PC-9 (cell line): ENCODE measurements at regions not wholly inside any gene's neighbourhood (a gene's known extent, or its start where the extent isn't known, plus 50 kb on each side); places are given as distances from the start of the nearest gene placed in this dataset.
"Not testable (repeated sequence)": the region's sequence is repeated elsewhere in the genome, so short reads cannot be mapped to it uniquely, and the experiment has no call there.

Experiments
- BruUV-seq: library from RNA; stranded (reverse); fragments of 400-500 nt; replicated peaks from 2 replicates; lab custom pipeline; 2021; lab: Mats Ljungman, UMichigan
- CTCF ChIA-PET: fragments of 300-600 bp; sonication (Branson Sonifier 250); formaldehyde crosslinking; loops from one replicate; lab custom pipeline; 2022; ENCODE audit warnings: antibody characterized with exemption; lab: Charles Lee
- POLR2A ChIA-PET: fragments of 300-600 bp; sonication (Branson Sonifier 250); formaldehyde crosslinking; loops from one replicate; lab custom pipeline; 2022; ENCODE audit warnings: antibody characterized with exemption; ENCODE audit not compliant: unreplicated experiment; lab: Charles Lee
- DNase-seq, 2 experiments: peaks; one replicate each; pipeline versions ENCODE4 v3.0.0 to v3.0.0-alpha.2; 2015 to 2022; ENCODE audit warnings: mixed read lengths in 1 of 2
- H2AFZ ChIP-seq: fragments of 200-600 bp; sonication (generic); 2 replicates; pipeline ENCODE4 v1.8.1; 2017; ENCODE audit warnings: antibody characterized with exemption
- H3F3A ChIP-seq: fragments of 200-600 bp; sonication (generic); 2 replicates; pipeline ENCODE4 v1.8.1; 2017; ENCODE audit warnings: antibody characterized with exemption, mild to moderate bottlenecking, low read depth; ENCODE audit not compliant: insufficient read depth
- H3K27ac ChIP-seq: fragments of 200-600 bp; sonication (generic); 2 replicates; pipeline ENCODE4 v1.6.1; 2016; ENCODE audit warnings: mixed run types
- H3K27me3 ChIP-seq: fragments of 200-600 bp; sonication (generic); 2 replicates; pipeline ENCODE4 v1.6.1; 2016; ENCODE audit warnings: low read depth, mixed run types; ENCODE audit not compliant: insufficient read depth
- H3K36me3 ChIP-seq: fragments of 200-600 bp; sonication (generic); 2 replicates; pipeline ENCODE4 v1.6.1; 2016; ENCODE audit warnings: low read depth, mixed run types
- H3K4me1 ChIP-seq: fragments of 200-600 bp; sonication (generic); replicated peaks from 2 replicates; pipeline ENCODE4 v1.6.1; 2016; ENCODE audit warnings: mixed run types; ENCODE audit not compliant: insufficient read depth
- H3K4me2 ChIP-seq: fragments of 200-600 bp; sonication (generic); 2 replicates; pipeline ENCODE4 v1.6.1; 2017; ENCODE audit warnings: mixed run types
- H3K4me3 ChIP-seq: fragments of 200-600 bp; sonication (generic); 2 replicates; pipeline ENCODE4 v1.6.1; 2016; ENCODE audit warnings: mixed run types
- H3K79me2 ChIP-seq: fragments of 200-600 bp; sonication (generic); 2 replicates; pipeline ENCODE4 v1.6.1; 2017; ENCODE audit warnings: low read depth, mixed run types
- H3K9me2 ChIP-seq: fragments of 200-600 bp; sonication (generic); 2 replicates; pipeline ENCODE4 v1.8.1; 2017; ENCODE audit warnings: mild to moderate bottlenecking; ENCODE audit not compliant: insufficient read depth
- H3K9me3 ChIP-seq: fragments of 200-600 bp; sonication (generic); 2 replicates; pipeline ENCODE4 v1.8.1; 2016; ENCODE audit warnings: low read depth; ENCODE audit not compliant: insufficient read depth
- H4K20me1 ChIP-seq: fragments of 200-600 bp; sonication (generic); 2 replicates; pipeline ENCODE4 v1.8.1; 2017; ENCODE audit not compliant: insufficient read depth
- CTCF ChIP-seq: fragments of 200-600 bp; sonication (generic); conservative IDR thresholded peaks from 2 replicates; pipeline ENCODE4 v1.6.1; 2017; ENCODE audit warnings: mixed run types, antibody characterized with exemption, mild to moderate bottlenecking, moderate library complexity
- EZH2 ChIP-seq: fragments of 200-600 bp; sonication (generic); IDR thresholded peaks from 2 replicates; pipeline ENCODE4 v1.8.0; 2017; ENCODE audit warnings: antibody characterized with exemption, low read depth
- intact Hi-C: fragments of 100-400 bp; cut with micrococcal nuclease; formaldehyde crosslinking; loops from one replicate; pipeline ENCODE4 v1.10.0; 2022; ENCODE audit not compliant: unreplicated experiment

GRCh38 chrX:144612076-144612475 lies 635.2 kb upstream of the SPANXN1 start:
- POLR2A ChIA-PET = no interaction called here
- TF ChIP-seq EZH2 (no peak), CTCF (no peak)
- intact Hi-C loops = no loop called here

GRCh38 chrX:144616317-144616716 lies 631.0 kb upstream of the SPANXN1 start:
- no peaks in the 10 kb centered on the region for H3K4me1 ChIP-seq
- POLR2A ChIA-PET = no interaction called here
- no peak overlapping the region for H3K27ac ChIP-seq
- intact Hi-C loops = no loop called here
- H3K79me2 ChIP-seq = no peaks in the 10 kb centered on the region
- no peak overlapping the region for H3K4me3 ChIP-seq
- no peaks in the 10 kb centered on the region for H3K9me2 ChIP-seq
- H3K4me2 ChIP-seq = no peak overlapping the region
- H2AFZ ChIP-seq = no peak overlapping the region
- CTCF ChIA-PET = no interaction called here
- H3K36me3 ChIP-seq = no peaks in the 10 kb centered on the region
- H4K20me1 ChIP-seq = no peaks in the 10 kb centered on the region; the same call in 1 of the 2 replicates
- no TSS peak for BruUV-seq
- H3K27me3 ChIP-seq = no peaks in the 10 kb centered on the region
- no peak for TF ChIP-seq CTCF
- no peak for TF ChIP-seq EZH2
- H3K9me3 ChIP-seq = no peaks in the 10 kb centered on the region
- DNase-seq = no peak
- no peaks in the 10 kb centered on the region for H3F3A ChIP-seq

More at GRCh38 chrX:144612076-144612475, 635.2 kb upstream of the SPANXN1 start:
- no peaks in the 10 kb centered on the region for H3K36me3 ChIP-seq
- H2AFZ ChIP-seq = no peak overlapping the region
- no peaks in the 10 kb centered on the region for H4K20me1 ChIP-seq
- no peaks in the 10 kb centered on the region for H3K9me2 ChIP-seq
- H3K79me2 ChIP-seq = no peaks in the 10 kb centered on the region
- no TSS peak for BruUV-seq
- CTCF ChIA-PET = no interaction called here
- no peaks in the 10 kb centered on the region for H3K4me1 ChIP-seq
- no peaks in the 10 kb centered on the region for H3K27me3 ChIP-seq
- no peak for DNase-seq
- no peaks in the 10 kb centered on the region for H3F3A ChIP-seq
- H3K27ac ChIP-seq = no peak overlapping the region
- H3K4me2 ChIP-seq = no peak overlapping the region
- H3K9me3 ChIP-seq = no peaks in the 10 kb centered on the region
- no peak overlapping the region for H3K4me3 ChIP-seq

GRCh38 chrX:144627947-144628346 lies 619.4 kb upstream of the SPANXN1 start:
- H3K36me3 ChIP-seq = no peaks in the 10 kb centered on the region
- ChIA-PET CTCF (no interaction called here), POLR2A (interaction anchor here (0.7 kb wide), 1 partner anchor 239 kb away, joined by 6 read pairs; no protein-coding TSS in a partner anchor)
- DNase-seq = peak in 1 of 2 experiments; percentile 56
- no peak overlapping the region for H3K4me3 ChIP-seq
- H3K27ac ChIP-seq = no peak overlapping the region
- no peak for TF ChIP-seq EZH2
- TF ChIP-seq CTCF = no peak
- H3K4me2 ChIP-seq = no peak overlapping the region
- H3K79me2 ChIP-seq = no peaks in the 10 kb centered on the region
- H3F3A ChIP-seq = no peaks in the 10 kb centered on the region
- no peaks in the 10 kb centered on the region for H4K20me1 ChIP-seq
- no peak overlapping the region for H2AFZ ChIP-seq
- BruUV-seq = no TSS peak
- H3K9me3 ChIP-seq = no peaks in the 10 kb centered on the region
- H3K9me2 ChIP-seq = no peaks in the 10 kb centered on the region
- no peaks in the 10 kb centered on the region for H3K27me3 ChIP-seq
- H3K4me1 ChIP-seq = no peaks in the 10 kb centered on the region
- intact Hi-C loops = loop anchor here (1.0 kb wide), 1 partner anchor 102 kb away; no protein-coding TSS in a partner anchor

GRCh38 chrX:144634451-144634850 lies 612.9 kb upstream of the SPANXN1 start:
- H3K27ac ChIP-seq, H3K4me2 ChIP-seq, H3K36me3 ChIP-seq, BruUV-seq, CTCF ChIA-PET, H4K20me1 ChIP-seq, DNase-seq, intact Hi-C loops, H3K9me2 ChIP-seq, POLR2A ChIA-PET, H3F3A ChIP-seq, H3K79me2 ChIP-seq, H3K9me3 ChIP-seq, H3K27me3 ChIP-seq, H3K4me1 ChIP-seq, H3K4me3 ChIP-seq: not testable (repeated sequence)
- 0 out of 2 replicates have a peak overlapping the region, but pooled peaks have one; percentile 16 for H2AFZ ChIP-seq
